ENCODE measurements at regions not wholly inside any gene's neighbourhood (a gene's known extent, or its start where the extent isn't known, plus 50 kb on each side); places are given as distances from the start of the nearest gene placed in this dataset.

DNA sequence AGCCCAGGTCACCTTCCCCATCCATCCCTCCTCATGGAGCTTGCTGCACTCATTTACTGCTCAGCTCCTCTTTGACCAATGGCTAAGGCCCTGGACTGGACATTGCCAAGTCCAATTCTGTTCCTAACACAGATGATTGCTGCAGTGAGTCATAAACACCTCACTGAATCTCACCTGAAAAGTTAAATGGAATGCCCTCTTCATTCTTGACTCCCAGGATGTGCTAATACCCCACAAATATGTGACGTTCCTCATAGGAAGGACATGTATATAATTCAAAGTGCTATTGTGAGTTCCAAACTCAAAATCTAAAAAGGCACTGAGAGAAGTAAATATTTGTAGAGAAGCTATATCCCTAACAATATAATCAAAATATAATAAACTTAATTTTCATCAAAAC is 73.5 kb upstream of the DLX6 start:
- no peak for DNase-seq

- DNase-seq, result no peak
Measured at GRCh38 chr7:96933067-96933645, 72.2 kb upstream of the DLX6 start.

DNA sequence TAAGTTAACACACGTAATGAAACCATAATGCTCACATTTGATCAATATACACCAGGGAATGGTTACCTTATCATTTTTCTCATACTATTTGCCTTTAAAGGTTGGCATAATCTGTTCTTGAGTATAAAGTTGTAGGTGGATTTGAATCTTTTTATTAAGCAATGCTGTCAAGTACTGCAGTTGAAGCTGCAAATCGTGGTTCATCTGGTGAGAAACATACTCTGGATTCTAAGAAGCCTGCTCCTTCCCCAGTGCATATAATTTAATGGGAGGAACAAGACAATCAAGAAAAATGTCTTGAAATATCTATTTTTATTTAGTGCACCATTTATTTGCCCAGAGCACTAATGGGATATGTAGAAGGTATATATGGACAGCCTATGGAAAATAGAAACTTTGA is 68.7 kb upstream of the DLX6 start:
- no peak for DNase-seq

GRCh38 chr7:96942112-96942511 is 63.2 kb upstream of the DLX6 start:
- no peak for DNase-seq

DNA sequence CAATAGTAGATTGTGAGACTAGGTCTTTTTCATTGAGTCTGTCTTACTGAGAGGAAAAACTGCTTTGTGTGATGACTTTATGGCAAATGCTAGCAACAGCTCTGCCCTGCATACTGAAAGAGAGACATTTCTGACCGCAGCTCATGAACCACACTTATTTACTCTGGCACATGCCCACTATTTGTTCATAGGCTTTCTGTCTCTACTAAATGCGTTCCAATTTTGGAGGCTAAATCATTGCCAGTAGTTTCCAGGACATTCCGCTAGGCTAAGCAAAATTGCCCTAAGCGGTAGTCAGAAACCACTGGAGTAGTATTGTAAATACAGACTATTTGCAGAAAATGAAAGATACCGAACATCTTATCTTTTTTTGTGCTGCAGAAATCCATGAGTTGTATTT is 55.6 kb upstream of the DLX6 start:
- no peak for DNase-seq

- no peak for DNase-seq
Measured at GRCh38 chr7:96952974-96953391, 52.4 kb upstream of the DLX6 start.

DNA sequence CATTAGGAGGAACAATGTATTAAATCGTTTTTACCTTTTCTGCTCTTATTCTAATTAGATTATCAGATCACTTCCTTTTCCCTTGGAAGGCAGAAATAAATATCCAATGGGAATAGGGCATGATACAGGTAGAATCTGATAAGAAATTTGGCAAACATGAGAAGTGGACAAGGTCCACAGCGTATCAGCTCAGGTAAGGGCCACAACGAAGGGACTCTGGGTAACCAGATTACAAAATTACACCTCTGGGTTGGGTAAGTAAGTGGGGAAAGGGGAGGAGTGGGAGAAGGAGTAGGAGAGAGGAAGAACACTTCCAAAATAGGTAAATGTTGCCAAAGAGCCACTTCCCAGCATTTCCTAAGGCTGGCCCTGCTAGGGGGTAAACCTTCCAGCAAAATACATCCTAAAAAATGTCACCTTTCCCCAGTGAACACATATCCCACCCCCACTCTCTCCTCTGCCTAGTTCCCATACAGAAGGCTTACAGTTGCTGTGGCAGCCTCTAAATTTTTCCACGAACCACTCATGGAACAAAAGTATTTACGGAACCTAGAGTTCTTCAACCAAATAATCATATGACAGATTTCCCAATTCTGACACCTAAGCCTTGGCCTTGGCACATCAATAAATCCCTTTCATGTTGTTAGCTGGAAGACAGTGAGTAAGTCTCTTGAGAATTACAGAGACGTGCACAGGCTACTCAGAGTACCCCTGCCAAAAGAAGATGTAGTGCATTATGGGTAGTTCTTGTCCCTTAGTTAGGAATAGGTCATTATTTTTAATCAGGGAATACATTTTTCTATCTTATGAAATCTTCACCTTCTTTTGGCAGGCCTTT is 51.5 kb upstream of the DLX6 start:
- no peak for DNase-seq

Measured in central memory CD4-positive, alpha-beta T cell (primary cell).